MV-4-11 (cell line): ENCODE measurements at regions not wholly inside any gene's neighbourhood (a gene's known extent, or its start where the extent isn't known, plus 50 kb on each side); places are given as distances from the start of the nearest gene placed in this dataset.
A peak's percentile ranks its signal among the peaks of the same experiment; 100 is the strongest.
"Not testable (repeated sequence)": the region's sequence is repeated elsewhere in the genome, so short reads cannot be mapped to it uniquely, and the experiment has no call there.

Source experiments
- DNase-seq: peaks from one replicate; lab custom pipeline; 2025; lab: John Stamatoyannopoulos, UW

DNA sequence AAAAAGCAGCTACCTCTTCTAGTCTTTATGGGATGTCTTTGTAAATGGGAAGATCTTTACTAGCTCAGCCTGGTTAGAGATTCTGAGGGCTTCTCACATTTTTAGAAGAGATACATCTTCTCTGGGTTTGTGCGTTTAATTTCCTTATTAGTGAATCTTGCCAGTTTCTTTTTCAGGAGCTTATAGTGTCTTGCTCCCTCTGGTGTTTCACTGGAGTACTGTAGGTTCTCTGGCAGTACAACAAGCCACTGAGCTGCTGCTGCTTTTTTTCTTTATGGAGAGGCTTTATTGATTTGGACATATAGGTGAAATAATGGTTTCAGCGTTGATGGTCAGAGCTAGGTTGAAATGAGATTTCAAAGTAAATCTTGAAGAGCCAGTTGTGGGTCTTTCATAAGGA lies 82.9 kb downstream of the LAS1L start:
- DNase-seq: peak; percentile 37

DNA sequence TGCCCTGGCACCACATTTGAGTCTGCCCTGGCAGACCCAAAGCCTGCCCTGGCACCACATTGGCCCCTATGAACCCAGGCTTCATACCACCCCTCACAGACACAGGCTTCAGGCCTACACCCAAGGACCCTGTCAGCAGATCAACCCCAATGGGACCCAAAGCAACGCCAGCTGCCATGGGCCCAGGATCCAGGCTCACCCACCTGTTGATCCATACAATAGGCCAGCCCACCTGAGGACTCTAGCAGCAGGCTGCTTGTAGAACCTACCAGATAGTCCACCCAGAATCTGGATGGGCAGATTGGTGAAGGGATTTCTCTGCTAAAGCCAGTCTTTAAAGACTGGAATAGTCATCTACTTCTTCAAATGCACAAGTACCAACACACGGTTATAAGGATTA lies 114.4 kb downstream of the LAS1L start:
- no peak for DNase-seq

DNA sequence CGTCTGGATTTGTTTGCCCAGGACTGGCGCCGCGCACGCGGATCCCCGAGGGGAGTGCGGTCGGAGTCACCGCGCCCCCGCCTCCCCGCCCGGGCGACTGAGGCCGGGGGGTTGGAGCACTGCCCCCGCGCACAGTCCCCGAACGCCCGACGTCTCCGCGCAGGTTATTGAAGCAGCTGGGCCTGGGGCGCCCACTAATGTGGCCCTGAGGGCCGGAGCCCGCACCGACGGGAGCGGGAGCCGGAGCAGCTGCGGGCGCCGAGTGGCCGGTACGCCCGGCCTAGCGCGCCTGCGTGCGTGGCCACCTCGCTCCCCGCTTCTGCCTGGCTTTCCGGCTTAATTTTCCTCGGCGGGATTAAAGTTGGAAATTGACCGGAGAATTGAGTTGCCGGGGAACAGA lies 126.9 kb downstream of the LAS1L start:
- not testable (repeated sequence) for DNase-seq

GRCh38 chrX:65407157-65407626 lies 127.4 kb downstream of the LAS1L start:
- no peak for DNase-seq

DNA sequence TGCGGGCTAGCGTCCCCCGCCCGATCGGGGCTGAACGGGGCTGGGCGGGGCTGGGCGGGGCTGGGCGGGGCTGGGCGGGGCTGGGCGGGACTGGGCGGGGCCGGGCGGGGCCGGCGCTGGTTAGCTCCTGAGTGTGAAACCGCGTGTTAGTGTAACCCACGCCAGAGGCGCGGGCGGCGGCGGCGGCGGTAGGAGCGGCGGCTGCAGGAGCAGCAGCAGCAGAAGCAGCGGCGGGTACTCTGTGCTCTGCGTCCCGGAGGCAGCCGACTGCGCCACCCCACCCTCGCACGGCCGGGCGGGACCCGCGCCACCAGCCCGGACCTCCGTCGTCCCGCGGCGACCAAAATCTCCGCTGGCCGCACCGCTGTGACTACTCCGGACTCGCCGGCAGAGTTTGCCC lies 128.1 kb downstream of the LAS1L start:
- DNase-seq: no peak

- no peak for DNase-seq
Measured at GRCh38 chrX:65392284-65392683, 142.3 kb downstream of the LAS1L start.

DNA sequence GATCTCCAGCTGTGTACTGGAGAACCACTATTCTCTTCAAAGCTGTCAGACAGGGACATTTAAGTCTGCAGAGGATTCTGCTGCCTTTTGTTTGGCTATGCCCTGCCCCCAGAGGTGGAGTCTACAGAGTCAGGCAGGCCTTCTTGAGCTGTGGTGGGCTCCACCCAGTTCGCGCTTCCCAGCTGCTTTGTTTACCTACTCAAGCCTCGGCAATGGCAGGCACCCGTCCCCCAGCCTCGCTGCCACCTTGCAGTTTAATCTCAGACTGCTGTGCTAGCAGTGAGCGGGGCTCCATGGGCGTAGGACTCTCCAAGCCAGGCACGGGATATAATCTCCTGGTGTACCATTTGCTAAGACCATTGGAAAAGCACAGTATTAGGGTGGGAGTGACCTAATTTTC lies 145.5 kb downstream of the LAS1L start:
- DNase-seq: not testable (repeated sequence)
